Kidney (tissue), 13 donors: ENCODE measurements at regions not wholly inside any gene's neighbourhood (a gene's known extent, or its start where the extent isn't known, plus 50 kb on each side); places are given as distances from the start of the nearest gene placed in this dataset.

Experiments
- DNase-seq, 5 donors: peaks; one replicate each; pipeline ENCODE4 v3.0.0-alpha.2; 2013 to 2020
- FAIRE-seq: peaks from 2 replicates; lab custom pipeline; 2012; peaks lifted over from hg19 to GRCh38; lab: Jason Lieb, UNC
- H3K27ac ChIP-seq, 2 donors: one replicate each; pipeline ENCODE4 v1.7.0; 2013; ENCODE audit warnings: low read depth in 2 of 2, low read length in 2 of 2, inconsistent platforms in 1 of 2
- H3K27me3 ChIP-seq: one replicate; pipeline ENCODE4 v1.7.1; 2013; ENCODE audit warnings: low read length, inconsistent platforms; ENCODE audit not compliant: control insufficient read depth, insufficient read depth
- H3K36me3 ChIP-seq, 3 donors: one replicate each; pipeline versions ENCODE4 v1.7.0 to v1.7.1; 2013; ENCODE audit warnings: low read length in 3 of 3, control low read depth in 1 of 3, inconsistent platforms in 1 of 3; ENCODE audit not compliant: insufficient read depth in 3 of 3, control insufficient read depth in 2 of 3
- H3K4me1 ChIP-seq, 3 donors: one replicate each; pipeline versions ENCODE4 v1.7.0 to v1.7.1; 2013; ENCODE audit warnings: low read length in 3 of 3, inconsistent platforms in 1 of 3, low read depth in 1 of 3; ENCODE audit not compliant: control insufficient read depth in 2 of 3, insufficient read depth in 2 of 3
- H3K4me3 ChIP-seq, 3 donors: one replicate each; pipeline versions ENCODE4 v1.7.0 to v1.8.1; 2013; ENCODE audit warnings: low read length in 3 of 3, control low read depth in 1 of 3, inconsistent platforms in 1 of 3
- H3K9ac ChIP-seq, 3 donors: one replicate each; pipeline versions ENCODE4 v1.7.0 to v1.7.1; 2013; ENCODE audit warnings: low read length in 3 of 3, control low read depth in 1 of 3, inconsistent platforms in 1 of 3
- H3K9me3 ChIP-seq, 3 donors: one replicate each; pipeline versions ENCODE4 v1.7.0 to v1.7.1; 2013; ENCODE audit warnings: low read length in 3 of 3, control low read depth in 1 of 3, inconsistent platforms in 1 of 3; ENCODE audit not compliant: control insufficient read depth in 2 of 3, insufficient read depth in 1 of 3
- CTCF ChIP-seq: IDR thresholded peaks from 3 replicates; pipeline ENCODE4 v1.5.1; 2012; ENCODE audit warnings: mild to moderate bottlenecking, moderate library complexity, borderline replicate concordance; ENCODE audit not compliant: insufficient read depth; ENCODE audit errors: extremely low read depth
- intact Hi-C: fragments of 100-400 bp; cut with DNase I; formaldehyde crosslinking; loops from one replicate; pipeline ENCODE4 v1.11.1; 2022
- donor health status: control.
- donor health status: control.
- donor health status: control.
- donor health status: control.
- donor health status: control.
- donor health status: DM: yes; HTN: yes; CAD: no.
- donor health status: Normal renal cell carcinoma (clear cell type).

GRCh38 chr20:52490711-52491430 lies 299.3 kb upstream of the ZFP64 start:
- peak in 2 of 5 donors; percentile 38 to 47 for DNase-seq
- Histone ChIP-seq H3K4me3 (no peak overlapping the region), H3K9ac (no peak overlapping the region), H3K36me3 (no peaks in the 10 kb centered on the region), H3K4me1 (peaks cover 0 to 2% (median 0%) of the 10 kb centered on the region in 3 donors), H3K27ac (no peak overlapping the region), H3K27me3 (no peaks in the 10 kb centered on the region), H3K9me3 (no peaks in the 10 kb centered on the region)
- no peak for FAIRE-seq
- intact Hi-C loops, result no loop called here
- no peak for TF ChIP-seq CTCF

GRCh38 chr20:52484438-52484837 lies 292.9 kb upstream of the ZFP64 start:
- DNase-seq (no peak), FAIRE-seq (no peak)
- Histone ChIP-seq H3K27ac (no peak overlapping the region), H3K36me3 (no peaks in the 10 kb centered on the region), H3K27me3 (no peaks in the 10 kb centered on the region), H3K9me3 (no peaks in the 10 kb centered on the region), H3K9ac (no peak overlapping the region), H3K4me1 (no peaks in the 10 kb centered on the region), H3K4me3 (no peak overlapping the region)
- TF ChIP-seq CTCF, result no peak
- intact Hi-C loops, result no loop called here

- no peaks in the 10 kb centered on the region for H3K4me1 ChIP-seq
- no peak for DNase-seq
- no peak overlapping the region for H3K27ac ChIP-seq
- no peaks in the 10 kb centered on the region for H3K9me3 ChIP-seq
- FAIRE-seq, result no peak
- no peak for TF ChIP-seq CTCF
- H3K9ac ChIP-seq, result no peak overlapping the region
- H3K36me3 ChIP-seq, result no peaks in the 10 kb centered on the region
- no peak overlapping the region for H3K4me3 ChIP-seq
- intact Hi-C loops, result no loop called here
- no peaks in the 10 kb centered on the region for H3K27me3 ChIP-seq
Observed at GRCh38 chr20:52483382-52483781, 291.8 kb upstream of the ZFP64 start.
